M059J (cell line): ENCODE measurements at regions not wholly inside any gene's neighbourhood (a gene's known extent, or its start where the extent isn't known, plus 50 kb on each side); places are given as distances from the start of the nearest gene placed in this dataset.
"Not testable (repeated sequence)": the region's sequence is repeated elsewhere in the genome, so short reads cannot be mapped to it uniquely, and the experiment has no call there.

ENCODE experiments used
- DNase-seq: peaks from one replicate; pipeline ENCODE4 v3.0.0-alpha.2; 2012; ENCODE audit warnings: low read depth

- DNase-seq, result no peak
Observed at GRCh38 chr4:18180122-18180521, 158.6 kb upstream of the LCORL start.

DNA sequence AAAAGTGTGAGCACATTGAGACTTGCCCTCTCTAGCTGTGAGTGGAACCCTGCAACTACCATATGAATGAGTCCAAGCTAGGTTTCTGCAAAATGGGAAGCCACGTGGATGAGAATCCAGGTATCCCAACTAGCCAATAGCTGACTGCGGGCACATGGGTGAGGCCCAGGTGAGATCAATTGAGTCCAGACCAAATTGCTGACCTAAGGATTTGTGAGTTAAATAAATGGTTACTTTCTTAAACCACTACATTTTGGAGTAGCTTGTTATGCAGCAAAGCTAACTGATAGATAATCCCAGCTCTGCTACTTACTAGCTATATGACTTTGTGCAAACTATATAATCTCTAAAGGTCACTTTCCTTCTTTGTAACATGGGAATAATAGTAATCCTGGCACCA lies 150.3 kb upstream of the LCORL start:
- no peak for DNase-seq

DNA sequence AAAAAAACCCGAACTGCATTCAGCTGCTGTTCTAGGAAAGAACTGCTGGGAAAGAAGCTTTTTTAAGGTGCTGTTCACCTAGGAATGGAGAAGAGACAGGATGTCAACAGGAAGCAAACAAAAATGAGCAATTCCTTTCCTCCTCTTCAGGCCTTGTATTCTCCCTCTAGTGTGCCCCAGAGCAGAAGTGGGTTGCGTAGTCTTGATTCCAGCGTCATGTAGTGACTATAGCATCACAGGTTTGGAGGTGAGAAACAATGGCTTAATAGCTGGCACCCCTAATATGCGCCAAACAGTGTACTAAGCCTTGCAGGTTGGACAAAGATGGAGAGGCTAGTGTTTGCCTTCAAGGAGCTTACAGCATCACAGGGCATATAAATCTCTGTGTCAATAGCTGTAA lies 146.3 kb upstream of the LCORL start:
- no peak for DNase-seq

DNA sequence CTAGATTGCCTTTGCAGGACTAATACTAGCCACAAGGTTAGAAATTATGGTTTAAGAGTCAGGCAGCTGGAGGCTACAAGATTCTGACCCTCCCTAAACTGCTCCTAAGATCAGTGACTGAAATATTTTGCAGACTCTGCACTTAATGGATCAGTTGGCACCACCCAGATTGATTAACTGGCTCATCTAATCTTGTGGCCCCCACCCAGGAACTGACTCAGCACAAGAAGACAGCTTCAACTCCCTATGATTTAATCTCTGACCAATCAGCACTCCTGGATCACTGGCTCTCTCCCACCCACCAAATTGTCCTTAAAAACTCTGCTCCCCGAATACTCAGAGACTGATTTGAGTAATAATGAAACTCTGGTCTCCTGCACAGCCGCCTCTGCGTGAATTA lies 145.4 kb upstream of the LCORL start:
- DNase-seq, result no peak

GRCh38 chr4:18162453-18162852 lies 140.9 kb upstream of the LCORL start:
- no peak for DNase-seq

DNA sequence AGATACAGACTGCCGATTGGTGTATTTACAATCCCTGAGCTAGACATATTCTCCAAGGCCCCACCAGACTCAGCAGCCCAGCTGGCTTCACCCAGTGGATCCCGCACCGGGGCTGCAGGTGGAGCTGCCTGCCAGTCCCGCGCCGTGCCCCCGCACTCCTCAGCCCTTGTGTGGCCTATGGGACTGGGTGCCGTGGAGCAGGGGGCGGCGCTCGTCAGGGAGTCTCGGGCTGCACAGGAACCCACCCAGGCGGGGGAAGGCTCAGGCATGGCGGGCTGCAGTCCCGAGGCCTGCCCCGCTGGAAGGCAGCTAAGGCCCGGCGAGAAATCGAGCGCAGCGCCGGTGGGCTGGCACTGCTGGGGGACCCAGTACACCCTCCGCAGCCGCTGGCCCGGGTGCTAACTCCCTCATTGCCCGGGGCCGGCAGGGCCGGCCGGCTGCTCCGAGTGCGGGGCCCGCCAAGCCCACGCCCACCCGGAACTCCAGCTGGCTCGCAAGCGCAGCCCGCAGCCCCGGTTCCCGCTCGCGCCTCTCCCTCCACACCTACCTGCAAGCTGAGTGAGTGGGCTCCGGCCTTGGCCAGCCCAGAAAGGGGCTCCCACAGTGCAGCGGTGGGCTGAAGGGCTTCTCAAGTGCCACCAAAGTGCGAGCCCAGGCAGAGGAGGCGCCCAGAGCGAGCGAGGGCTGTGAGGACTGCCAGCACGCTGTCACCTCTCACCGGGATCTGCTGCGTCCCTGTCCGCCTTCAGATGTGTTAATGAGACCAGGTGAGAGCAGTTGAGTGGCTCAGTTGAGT lies 137.8 kb upstream of the LCORL start:
- DNase-seq, result not testable (repeated sequence)

- no peak for DNase-seq
Observed at GRCh38 chr4:18155067-18156041, 133.8 kb upstream of the LCORL start.

DNA sequence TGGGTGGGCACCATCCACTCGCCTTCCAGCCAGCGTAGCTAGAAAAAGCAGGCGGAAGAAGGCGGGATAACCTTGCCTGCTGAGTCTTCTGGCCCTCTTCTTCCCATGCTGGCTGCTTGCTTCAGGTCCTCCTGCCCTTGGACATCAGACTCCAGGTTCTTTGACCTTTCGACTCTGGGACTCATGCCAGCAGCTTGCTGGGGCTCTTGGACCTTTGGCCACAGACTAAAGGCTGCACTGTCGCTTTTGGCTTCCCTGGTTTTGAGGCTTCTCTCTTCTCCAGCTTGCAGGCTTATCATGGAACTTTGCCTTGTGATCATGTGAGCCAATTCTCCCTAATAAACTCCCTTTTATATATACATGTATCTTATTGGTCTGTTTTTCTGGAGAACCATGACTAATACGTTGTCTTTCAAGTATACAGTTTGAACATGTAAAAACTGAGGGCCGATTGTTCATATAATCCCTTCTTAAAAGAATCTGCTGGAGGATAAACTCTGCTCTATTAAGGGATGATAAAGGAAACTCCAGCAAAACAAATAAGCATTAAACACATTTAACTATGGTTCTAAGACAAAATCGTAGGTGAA lies 116.6 kb upstream of the LCORL start:
- no peak for DNase-seq

DNA sequence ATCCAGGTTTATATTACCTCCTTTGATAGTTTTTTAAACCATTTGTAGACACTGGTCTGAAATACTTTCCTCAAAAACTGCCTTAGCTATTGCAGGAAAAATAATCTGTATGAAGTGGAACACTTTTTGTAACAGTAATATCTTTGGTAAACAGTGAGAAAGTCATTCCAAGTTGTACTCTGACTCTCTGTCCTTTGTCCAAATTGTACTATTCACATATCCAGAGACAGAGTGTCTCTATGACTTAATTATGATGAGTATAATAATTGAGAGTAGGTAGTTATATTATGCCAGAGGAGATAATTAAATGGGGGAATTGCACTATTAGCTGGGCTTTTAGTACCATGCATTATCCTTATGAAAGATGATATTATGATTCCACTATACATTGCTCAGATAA lies 112.6 kb upstream of the LCORL start:
- no peak for DNase-seq

- no peak for DNase-seq
Observed at GRCh38 chr4:18130256-18130655, 108.7 kb upstream of the LCORL start.

DNA sequence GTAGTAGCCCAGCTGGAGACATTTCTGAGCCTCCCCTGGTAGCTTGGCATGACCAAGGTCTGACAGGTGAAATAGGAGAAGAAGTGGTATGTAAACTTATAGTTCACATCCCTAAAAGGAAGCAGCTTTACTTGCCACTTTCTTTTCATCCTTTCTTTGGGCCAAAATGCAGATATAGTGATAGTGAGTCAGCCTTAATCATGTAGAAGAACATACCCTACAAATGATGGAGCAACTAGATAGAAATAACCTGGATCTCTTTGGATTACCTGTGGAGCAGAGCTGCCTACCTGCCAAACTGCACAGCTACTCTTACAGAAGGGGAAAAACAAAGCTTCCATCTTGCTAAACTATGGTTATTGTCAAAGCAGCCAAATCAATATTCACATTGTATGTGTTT lies 106.7 kb upstream of the LCORL start:
- no peak for DNase-seq

DNA sequence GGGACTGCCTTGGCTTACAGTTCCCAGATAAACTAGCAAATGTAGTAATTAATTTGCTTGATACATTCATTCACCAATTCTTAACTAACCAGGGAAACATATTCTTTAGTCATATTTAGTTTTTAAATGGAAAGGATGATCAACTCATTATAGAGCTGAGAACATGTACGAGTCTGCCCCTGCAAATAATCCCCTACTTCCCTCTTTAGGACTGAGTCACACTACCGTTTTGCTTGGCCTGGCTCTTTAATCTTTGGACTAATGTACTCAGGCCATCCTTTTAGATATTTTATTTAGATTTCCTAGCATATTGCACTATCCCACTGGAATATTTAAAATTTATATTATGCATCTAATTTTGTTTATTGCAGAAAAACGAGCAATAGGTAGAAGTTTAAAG lies 105.5 kb upstream of the LCORL start:
- DNase-seq, result no peak

DNA sequence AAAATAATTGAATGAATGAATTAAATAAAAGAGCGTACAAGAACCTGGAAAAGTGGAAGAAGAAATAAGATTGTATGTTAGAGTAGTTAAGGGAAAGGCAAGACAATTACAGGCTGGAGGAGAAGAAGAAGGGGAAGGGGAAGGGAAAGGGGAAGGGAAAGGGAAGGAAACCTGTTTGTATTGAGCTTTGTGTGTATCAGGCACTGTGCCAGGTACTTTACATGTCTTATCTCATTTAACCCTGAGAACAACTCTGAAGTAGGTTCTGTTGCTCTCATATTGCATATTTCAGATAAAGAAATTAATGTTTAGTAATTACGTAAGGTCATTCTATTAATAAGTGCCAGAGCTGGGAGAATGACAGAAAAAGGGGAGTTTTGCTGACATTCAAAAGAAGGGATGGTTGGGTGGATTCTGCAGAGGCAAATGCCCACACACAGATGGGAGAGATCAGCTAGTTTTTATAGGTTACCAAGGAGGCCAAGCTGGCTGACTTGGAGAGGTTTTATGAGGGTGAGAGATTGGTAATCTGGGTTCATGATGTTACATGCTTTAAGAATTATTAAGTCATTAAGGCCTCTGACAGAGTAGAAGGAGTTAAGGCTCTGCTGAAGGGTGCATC lies 92.3 kb upstream of the LCORL start:
- DNase-seq, result no peak

- DNase-seq, result no peak
Observed at GRCh38 chr4:18111081-18111480, 89.5 kb upstream of the LCORL start.

- DNase-seq, result no peak
Observed at GRCh38 chr4:18110099-18110498, 88.5 kb upstream of the LCORL start.

- no peak for DNase-seq
Observed at GRCh38 chr4:18109676-18110075, 88.1 kb upstream of the LCORL start.

- DNase-seq, result not testable (repeated sequence)
Observed at GRCh38 chr4:18107848-18108528, 86.4 kb upstream of the LCORL start.

- no peak for DNase-seq
Observed at GRCh38 chr4:18106620-18107019, 85.1 kb upstream of the LCORL start.

DNA sequence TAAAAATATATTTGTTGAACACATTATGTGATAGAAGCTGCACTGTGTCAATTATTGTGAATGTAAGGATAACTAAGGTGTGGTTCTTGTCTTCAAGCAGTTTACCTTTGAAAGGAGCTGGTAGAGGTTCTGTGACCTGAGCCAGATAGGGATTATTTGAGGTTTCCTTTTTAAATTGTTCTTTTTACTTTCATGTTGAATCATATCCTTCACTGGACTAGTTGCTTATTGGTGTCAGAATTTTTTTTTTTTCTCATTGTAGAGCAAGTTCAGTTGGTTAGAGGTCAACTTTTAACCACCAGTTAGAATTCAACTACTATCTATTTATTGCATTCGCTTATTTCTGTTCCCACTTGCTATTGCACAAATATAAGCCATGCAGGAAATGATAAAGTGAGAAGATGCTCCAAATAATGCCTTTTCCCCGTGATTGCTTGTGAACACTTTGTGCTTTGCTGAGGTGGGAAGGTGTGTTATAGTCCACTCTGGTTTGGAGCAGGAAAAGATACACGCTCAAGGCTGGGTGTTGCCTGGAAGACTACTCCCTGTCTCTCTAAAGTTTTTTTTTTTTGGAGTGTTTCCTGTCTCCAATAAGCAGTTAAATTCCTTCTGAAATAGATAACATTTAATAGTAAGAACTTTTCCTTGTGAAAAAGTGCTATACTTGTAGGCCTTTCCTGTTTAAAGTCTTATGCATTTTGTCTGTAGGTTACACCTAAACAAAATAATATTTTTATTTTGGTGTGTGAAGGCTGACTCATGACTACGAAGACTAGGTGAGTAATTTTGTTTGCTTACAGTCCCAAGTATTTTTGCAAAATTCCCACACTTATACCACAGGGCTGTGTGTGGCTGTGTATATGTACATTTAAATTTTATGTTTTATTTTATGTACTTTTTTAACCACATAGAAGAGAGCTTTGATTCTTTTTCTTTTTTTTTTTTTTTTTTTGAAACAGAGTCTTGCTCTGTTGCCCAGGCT lies 83.8 kb upstream of the LCORL start:
- no peak for DNase-seq

DNA sequence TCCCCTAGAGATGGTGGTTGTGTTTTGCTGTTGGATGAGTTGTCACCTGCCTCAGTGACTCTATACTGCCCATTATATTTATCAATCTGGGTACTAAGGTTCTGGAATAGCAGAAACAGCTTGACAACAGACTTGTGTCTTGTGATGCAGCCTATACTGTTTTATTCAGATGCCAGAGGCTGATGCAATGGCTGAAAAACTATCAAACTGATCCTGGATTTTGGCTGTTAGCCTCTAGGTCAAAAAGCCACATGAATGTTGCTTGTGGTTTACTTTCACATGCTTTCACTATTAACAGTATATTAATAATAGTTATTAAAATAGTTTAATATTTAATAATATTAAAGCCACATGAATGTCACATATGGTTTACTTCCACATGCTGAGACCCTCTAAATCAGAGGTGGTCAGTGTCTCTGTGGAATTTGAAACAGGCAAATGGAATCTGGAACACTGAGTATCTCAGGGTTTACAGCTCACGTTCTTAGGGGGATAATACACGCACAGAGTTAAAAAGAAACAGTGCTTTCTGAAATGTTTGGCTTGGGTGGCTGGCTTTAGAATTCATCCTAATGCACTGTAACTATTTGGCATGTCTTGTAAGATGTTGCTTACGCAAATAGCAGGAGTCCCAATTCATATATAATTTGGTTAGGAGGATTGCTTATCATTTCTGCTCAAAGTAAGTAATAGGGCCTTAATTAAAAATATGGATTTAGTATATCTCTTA lies 82.5 kb upstream of the LCORL start:
- no peak for DNase-seq
